Rectal smooth muscle tissue (tissue), 1 donor: ENCODE measurements at regions not wholly inside any gene's neighbourhood (a gene's known extent, or its start where the extent isn't known, plus 50 kb on each side); places are given as distances from the start of the nearest gene placed in this dataset.

Experiments
- H3K27ac ChIP-seq: one replicate; pipeline ENCODE4 v1.7.0; 2013; ENCODE audit warnings: low read depth, low read length, inconsistent platforms
- H3K27me3 ChIP-seq: one replicate; pipeline ENCODE4 v1.7.0; 2013; ENCODE audit warnings: low read length; ENCODE audit not compliant: control insufficient read depth, insufficient read depth
- H3K36me3 ChIP-seq: one replicate; pipeline ENCODE4 v1.7.0; 2013; ENCODE audit warnings: low read length; ENCODE audit not compliant: control insufficient read depth, insufficient read depth
- H3K4me1 ChIP-seq: one replicate; pipeline ENCODE4 v1.7.0; 2013; ENCODE audit warnings: low read length; ENCODE audit not compliant: control insufficient read depth, insufficient read depth
- H3K4me3 ChIP-seq: one replicate; pipeline ENCODE4 v1.7.0; 2013; ENCODE audit warnings: low read length
- H3K9ac ChIP-seq: one replicate; pipeline ENCODE4 v1.7.0; 2013; ENCODE audit warnings: low read length

DNA sequence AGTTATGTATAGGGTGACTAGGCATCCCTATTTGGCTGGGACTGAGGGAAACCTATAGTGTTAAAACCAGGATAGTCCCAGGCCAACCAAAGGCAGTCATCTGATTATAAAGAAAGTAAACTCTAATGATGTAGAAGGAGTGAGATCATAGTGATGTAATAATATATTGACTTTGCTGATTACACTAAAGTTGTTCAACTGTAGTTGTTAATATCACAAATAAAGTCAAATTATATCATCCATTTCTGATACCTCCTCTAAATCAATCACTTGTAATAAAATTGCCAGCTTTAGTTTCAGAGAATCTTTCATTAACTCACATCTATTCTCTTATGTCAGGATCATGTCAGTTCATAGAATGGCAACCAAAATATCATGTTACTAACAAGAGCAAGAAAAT is 98.6 kb downstream of the FOXB1 start:
- no peaks in the 10 kb centered on the region for H3K4me1 ChIP-seq
- no peak overlapping the region for H3K27ac ChIP-seq
- no peaks in the 10 kb centered on the region for H3K27me3 ChIP-seq
- H3K36me3 ChIP-seq: no peaks in the 10 kb centered on the region
- no peak overlapping the region for H3K9ac ChIP-seq
- no peak overlapping the region for H3K4me3 ChIP-seq

DNA sequence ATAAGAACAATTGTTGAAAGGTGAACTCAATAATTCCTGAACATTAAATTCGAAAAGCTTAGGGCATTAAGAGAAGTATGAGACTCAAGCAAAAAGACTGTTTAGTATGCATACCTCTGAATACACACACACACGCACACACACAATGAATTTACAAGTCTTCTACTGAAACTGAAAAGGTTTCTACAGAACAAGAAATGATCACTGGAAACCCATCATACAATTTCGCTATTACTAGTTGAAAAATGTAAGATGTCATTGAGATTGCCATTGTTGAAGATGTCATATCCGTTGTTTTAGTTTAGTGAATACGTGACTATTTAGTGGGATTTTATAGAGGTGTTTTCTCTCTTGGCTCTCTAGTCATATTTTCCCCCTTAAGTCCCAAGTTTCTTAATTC is 106.8 kb downstream of the FOXB1 start:
- Histone ChIP-seq H3K27ac (no peak overlapping the region), H3K4me1 (no peaks in the 10 kb centered on the region), H3K9ac (no peak overlapping the region), H3K27me3 (no peaks in the 10 kb centered on the region), H3K4me3 (no peak overlapping the region), H3K36me3 (no peaks in the 10 kb centered on the region)

DNA sequence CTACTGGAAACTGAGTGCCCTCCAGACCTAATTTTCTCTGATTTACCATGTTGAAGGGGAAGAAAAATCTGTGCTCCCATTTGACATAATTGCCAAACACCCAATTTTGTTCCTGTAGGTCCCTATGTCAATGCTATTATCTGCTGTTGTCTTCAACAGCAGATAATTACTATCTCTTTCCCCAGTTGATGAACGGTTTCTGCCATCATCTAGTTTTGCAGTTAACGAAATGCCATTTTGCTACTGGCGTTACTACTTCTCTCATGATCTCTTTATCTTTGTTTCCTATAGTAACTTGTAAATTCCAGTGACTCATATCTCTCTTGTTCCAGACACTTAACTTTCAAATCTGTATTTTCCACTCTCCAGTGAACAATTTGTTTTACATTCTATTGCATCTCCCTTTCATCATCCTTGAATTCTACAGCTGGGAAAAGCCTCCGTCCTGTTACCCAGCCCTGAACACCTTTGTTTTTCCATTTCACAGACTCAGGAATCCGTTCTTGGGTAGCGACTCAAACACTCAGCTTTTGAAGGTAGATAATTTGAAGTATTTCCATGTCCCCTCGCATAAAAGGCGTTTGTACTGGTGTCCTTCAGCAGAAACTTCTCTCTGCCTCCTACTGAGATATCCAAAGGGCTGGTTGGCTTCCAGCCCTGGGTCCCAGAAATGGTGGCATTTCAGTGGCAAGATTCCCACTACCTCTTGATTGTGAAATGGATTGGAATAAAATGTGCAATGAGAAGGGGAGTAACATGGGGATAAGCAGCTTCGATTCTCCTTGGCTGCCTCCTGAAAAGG is 111.7 kb downstream of the FOXB1 start:
- Histone ChIP-seq H3K4me3 (no peak overlapping the region), H3K27me3 (no peaks in the 10 kb centered on the region), H3K4me1 (no peaks in the 10 kb centered on the region), H3K9ac (no peak overlapping the region), H3K36me3 (no peaks in the 10 kb centered on the region), H3K27ac (no peak overlapping the region)

DNA sequence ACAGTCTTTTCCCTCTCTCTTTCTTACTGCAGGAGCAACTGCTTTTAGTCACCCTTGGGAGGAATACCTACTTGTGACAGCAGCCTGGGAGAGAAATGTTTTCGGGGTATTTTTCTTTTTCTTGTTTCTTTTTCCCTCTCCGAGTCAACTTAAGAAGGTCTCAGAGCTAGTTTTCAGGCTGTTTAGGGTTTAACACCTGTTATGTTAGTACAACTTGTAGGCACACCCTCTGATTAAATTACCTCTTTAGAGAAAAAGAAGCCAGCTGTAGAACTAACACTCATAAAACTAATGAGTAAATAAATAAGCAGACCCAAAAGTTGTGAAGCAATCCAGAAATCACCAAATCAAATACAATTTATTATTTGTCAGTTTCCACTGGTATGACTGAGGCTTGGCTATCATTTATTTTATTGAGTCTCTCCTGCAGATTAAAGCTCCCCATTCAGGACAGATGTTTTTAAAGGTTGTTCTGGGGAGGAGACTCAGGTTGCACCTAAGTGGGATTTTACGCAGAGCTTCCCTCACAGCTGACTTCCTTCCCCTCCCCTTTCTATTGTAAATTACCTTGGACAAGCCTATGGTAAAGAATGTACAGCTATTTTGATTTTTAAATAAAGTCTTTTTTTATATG is 112.5 kb downstream of the FOXB1 start:
- Histone ChIP-seq H3K27ac (no peak overlapping the region), H3K9ac (no peak overlapping the region), H3K27me3 (no peaks in the 10 kb centered on the region), H3K36me3 (no peaks in the 10 kb centered on the region), H3K4me1 (no peaks in the 10 kb centered on the region), H3K4me3 (no peak overlapping the region)

DNA sequence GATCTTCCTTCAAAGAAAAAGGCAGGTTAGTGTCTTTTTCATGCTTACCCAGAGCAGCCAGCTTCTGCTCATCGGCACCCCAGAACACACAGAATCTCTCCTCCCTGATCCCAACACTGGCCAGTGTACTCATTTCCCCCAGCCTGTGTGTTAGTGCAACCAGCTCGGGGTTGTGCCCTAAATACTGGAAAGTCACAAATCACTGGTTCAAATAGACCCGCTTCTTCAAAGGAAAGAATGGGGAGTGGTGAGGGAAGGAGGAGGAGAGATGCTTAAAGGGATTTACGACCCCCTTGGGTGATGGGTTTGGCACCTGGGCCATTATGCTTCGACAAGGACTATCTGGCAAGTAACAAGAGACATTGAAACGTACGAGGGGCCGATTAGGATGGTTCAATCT is 114.0 kb downstream of the FOXB1 start:
- Histone ChIP-seq H3K27ac (no peak overlapping the region), H3K27me3 (no peaks in the 10 kb centered on the region), H3K4me3 (no peak overlapping the region), H3K4me1 (no peaks in the 10 kb centered on the region), H3K36me3 (no peaks in the 10 kb centered on the region), H3K9ac (no peak overlapping the region)

DNA sequence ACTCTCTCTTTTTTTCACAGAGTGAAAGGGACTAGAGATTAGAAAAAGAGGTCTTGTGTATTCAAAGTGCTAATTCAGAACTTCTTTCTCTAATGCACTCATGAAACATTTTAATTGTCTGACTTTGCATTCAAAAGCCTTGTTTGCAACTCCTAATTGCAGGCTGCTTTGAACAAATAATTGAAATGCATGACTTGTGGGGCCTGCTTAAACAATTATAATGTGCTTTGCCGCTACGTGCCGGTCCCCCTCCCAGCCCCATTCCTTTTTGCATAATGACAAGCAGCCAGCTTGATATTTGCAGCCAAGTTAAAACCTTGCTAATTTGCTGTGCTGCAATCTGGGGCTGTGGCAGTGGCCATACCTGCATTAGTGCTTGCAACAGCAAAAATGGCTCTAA is 114.5 kb downstream of the FOXB1 start:
- Histone ChIP-seq H3K4me1 (no peaks in the 10 kb centered on the region), H3K27ac (no peak overlapping the region), H3K27me3 (no peaks in the 10 kb centered on the region), H3K9ac (no peak overlapping the region), H3K36me3 (no peaks in the 10 kb centered on the region), H3K4me3 (no peak overlapping the region)

DNA sequence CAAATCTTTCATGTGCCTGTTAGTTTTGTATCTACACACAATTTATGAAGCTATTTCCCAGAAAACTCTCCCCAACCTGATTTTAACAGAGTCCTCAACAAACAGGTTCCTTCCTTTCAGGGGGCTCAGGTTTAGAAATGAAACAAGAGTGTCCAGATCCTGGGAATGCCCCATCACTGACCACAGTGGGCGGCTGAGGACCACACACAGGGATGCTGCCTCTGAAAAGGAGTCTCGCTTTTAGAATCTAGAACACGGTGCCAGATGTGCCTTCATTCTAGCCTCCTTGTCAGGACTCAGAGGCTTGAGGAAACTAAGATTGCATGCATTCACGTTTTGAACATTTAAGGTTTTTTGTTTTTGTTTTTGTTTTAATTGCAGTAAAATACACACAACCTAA is 115.0 kb downstream of the FOXB1 start:
- Histone ChIP-seq H3K4me3 (no peak overlapping the region), H3K27me3 (no peaks in the 10 kb centered on the region), H3K27ac (no peak overlapping the region), H3K36me3 (no peaks in the 10 kb centered on the region), H3K9ac (no peak overlapping the region), H3K4me1 (no peaks in the 10 kb centered on the region)

DNA sequence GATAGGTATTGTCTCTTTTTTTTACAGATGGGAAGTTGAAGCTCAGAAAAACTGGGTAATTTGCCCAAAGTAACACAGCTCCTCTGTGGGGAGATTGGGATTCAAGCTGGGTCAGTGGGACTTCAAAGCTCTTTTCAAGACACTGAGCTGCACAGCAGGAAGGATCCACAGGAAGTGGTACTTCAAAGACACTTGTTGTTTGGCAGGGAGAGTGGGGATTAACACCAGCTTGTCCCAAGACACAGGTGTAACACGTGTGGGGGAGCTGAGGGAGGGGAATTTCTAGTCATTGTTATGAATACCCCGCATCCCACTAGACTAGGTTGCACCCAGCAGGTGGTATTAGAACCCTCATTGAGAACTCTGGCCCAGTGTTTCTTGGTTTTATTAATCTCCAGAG is 116.0 kb downstream of the FOXB1 start:
- H3K9ac ChIP-seq: no peak overlapping the region
- no peaks in the 10 kb centered on the region for H3K27me3 ChIP-seq
- no peaks in the 10 kb centered on the region for H3K36me3 ChIP-seq
- H3K27ac ChIP-seq: no peak overlapping the region
- H3K4me3 ChIP-seq: no peak overlapping the region
- no peaks in the 10 kb centered on the region for H3K4me1 ChIP-seq

DNA sequence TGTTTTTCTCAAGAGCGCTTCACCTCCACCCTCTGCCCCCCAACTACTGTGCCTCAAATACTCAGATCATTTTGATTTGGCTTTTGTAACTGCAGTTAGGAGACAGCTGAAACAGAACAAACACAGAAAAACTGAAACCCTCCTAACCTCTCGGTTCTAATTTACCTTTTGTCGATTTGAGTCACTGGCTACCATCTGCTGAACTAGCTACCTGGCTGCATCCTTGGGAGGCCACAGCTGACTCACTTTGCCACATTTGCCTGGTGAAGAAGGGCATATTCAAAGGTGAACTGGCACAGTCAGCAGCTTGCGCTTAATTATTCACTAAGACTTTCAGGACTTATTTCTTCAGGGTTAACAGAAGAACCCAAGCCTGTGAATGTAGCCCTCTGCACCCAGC is 117.7 kb downstream of the FOXB1 start:
- H3K27me3 ChIP-seq: no peaks in the 10 kb centered on the region

DNA sequence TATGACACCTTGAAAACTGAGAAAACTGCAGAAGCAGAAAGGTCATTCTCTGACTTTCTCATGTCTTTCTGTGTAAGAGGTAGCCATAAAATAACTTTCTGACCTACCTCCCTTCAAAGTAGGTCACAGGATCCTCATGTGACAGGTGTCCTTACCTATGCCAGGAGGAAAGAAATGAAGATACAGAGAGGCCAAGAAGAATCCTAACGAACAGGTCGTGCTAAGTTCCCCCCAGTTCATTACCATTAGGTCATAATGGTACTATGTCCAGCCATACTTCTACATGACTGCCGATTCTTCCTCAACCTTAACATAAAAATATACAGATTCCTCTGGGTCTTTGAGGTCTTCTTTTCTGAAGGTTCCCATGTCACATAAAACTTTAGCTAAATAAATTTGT is 118.6 kb downstream of the FOXB1 start:
- no peaks in the 10 kb centered on the region for H3K27me3 ChIP-seq
- H3K27ac ChIP-seq: no peak overlapping the region
- no peaks in the 10 kb centered on the region for H3K36me3 ChIP-seq
- no peaks in the 10 kb centered on the region for H3K4me1 ChIP-seq
- no peak overlapping the region for H3K4me3 ChIP-seq
- H3K9ac ChIP-seq: no peak overlapping the region

More for the DNA sequence above, 117.7 kb downstream of the FOXB1 start:
- Histone ChIP-seq H3K27ac (no peak overlapping the region), H3K4me1 (no peaks in the 10 kb centered on the region), H3K9ac (no peak overlapping the region), H3K4me3 (no peak overlapping the region), H3K36me3 (no peaks in the 10 kb centered on the region)

DNA sequence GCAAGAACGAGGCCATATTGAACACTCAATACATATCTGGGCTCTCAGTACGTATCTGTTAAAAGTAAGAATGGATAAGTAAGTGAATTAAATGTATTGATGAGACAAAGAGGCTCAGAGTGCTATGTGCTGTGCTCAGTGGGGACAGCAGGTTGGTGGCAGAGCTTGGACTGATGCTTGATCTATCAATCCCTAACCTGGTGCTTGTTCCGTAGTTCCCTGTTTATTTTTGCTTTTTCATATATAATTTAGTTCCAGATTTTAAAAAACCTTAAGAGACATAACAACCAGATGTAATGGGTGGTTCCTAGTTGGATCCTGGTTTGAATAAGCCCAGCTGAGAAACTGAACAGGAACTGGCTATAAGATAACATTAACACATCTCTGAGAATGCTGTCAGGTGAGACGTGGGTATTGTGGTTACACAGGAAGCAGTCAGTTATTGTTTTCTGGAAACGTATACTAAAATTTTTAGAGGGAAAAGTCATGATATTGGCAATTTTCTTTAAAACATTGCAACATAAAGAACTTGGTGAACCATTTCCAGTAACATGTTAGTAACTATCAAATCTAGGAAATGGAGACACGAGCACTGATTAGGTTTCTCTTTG is 120.5 kb downstream of the FOXB1 start:
- Histone ChIP-seq H3K4me3 (no peak overlapping the region), H3K36me3 (no peaks in the 10 kb centered on the region), H3K9ac (no peak overlapping the region)

DNA sequence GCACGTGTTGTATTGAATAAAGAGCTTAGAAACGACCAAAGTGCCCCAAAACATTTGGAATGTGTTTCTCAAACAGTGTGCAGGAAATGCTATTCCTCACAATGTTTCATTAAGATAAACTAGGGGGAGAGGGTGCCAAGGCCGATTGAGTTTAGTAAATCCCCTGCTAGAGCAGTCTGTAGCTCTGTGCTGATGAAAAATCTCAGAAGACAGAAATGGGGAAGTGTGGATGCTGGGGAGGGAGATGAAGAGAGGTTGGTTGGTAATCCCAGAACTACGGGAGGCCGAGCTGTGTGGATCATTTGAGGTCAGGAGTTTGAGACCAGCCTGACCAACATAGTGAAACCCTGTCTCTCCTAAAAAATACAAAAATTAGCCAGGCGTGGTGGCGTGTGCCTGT is 121.2 kb downstream of the FOXB1 start:
- H3K4me3 ChIP-seq: no peak overlapping the region
- H3K4me1 ChIP-seq: no peaks in the 10 kb centered on the region
- H3K27me3 ChIP-seq: no peaks in the 10 kb centered on the region
- H3K9ac ChIP-seq: no peak overlapping the region
- no peak overlapping the region for H3K27ac ChIP-seq
- H3K36me3 ChIP-seq: no peaks in the 10 kb centered on the region

More for the DNA sequence above, 120.5 kb downstream of the FOXB1 start:
- no peaks in the 10 kb centered on the region for H3K4me1 ChIP-seq
- no peak overlapping the region for H3K27ac ChIP-seq
- H3K27me3 ChIP-seq: no peaks in the 10 kb centered on the region

DNA sequence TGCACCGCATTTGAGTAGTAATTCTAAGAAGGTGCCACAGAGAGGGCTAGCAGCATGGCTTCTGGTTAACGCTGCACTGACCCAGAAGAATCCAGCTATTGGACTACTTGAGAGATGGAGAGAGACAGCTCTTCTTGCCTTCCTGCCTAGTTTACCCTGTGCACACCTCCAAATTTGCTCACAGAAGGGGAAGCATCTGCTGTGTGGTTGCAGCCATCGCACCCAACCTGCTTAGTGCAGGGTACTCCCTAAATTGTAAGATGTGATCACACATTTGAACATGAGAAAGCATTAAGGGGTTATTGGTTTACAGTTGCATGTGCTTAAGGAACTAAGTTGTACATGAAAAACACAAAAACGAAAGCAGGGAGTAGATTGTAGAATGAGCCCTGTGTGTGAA is 122.1 kb downstream of the FOXB1 start:
- Histone ChIP-seq H3K9ac (no peak overlapping the region), H3K36me3 (no peaks in the 10 kb centered on the region), H3K4me1 (no peaks in the 10 kb centered on the region), H3K27ac (no peak overlapping the region), H3K27me3 (no peaks in the 10 kb centered on the region), H3K4me3 (no peak overlapping the region)
